Left lung (tissue), 4 donors: ENCODE measurements at regions not wholly inside any gene's neighbourhood (a gene's known extent, or its start where the extent isn't known, plus 50 kb on each side); places are given as distances from the start of the nearest gene placed in this dataset.

Experiments used
- ATAC-seq: fragments of 200-7000 bp; cut with Tn5 transposase; one replicate; pipeline ENCODE4 v1.9.1; 2020; ENCODE audit warnings: moderate library complexity
- DNase-seq, 4 donors: peaks; one replicate each; pipeline ENCODE4 v3.0.0-alpha.2; 2013 to 2020
- H3K27ac ChIP-seq, 2 donors: fragments of 200-600 bp; sonication (generic) in 1 of 2; one replicate each; pipeline versions ENCODE4 v1.5.0 to v1.8.0; 2020 to 2021
- H3K27me3 ChIP-seq, 2 donors: fragments of 200-600 bp; sonication (generic) in 1 of 2; one replicate each; pipeline versions ENCODE4 v1.5.0 to v1.8.0; 2020 to 2021
- H3K36me3 ChIP-seq, 2 donors: fragments of 200-600 bp; sonication (generic) in 1 of 2; one replicate each; pipeline versions ENCODE4 v1.5.0 to v1.8.0; 2020 to 2021
- H3K4me1 ChIP-seq, 2 donors: fragments of 200-600 bp; one replicate each; pipeline ENCODE4 v1.8.0; 2021
- H3K4me3 ChIP-seq, 2 donors: fragments of 200-600 bp; sonication (generic) in 1 of 2; one replicate each; pipeline versions ENCODE4 v1.5.0 to v1.8.0; 2020 to 2021; ENCODE audit warnings: mild to moderate bottlenecking in 1 of 2
- H3K9me3 ChIP-seq, 2 donors: fragments of 200-600 bp; sonication (generic) in 1 of 2; one replicate each; pipeline versions ENCODE4 v1.5.0 to v1.8.0; 2020 to 2021
- intact Hi-C, 2 donors: fragments of 100-400 bp; cut with DNase I; formaldehyde crosslinking; loops; one replicate each; pipeline versions ENCODE4 v1.11.2 to v1.14.2; 2022
- TF ChIP-seq, protein P1 (sequence below), 2 donors: fragments of 200-600 bp; sonication (generic) in 1 of 2; IDR thresholded peaks; one replicate each; pipeline versions ENCODE4 v1.5.0 to v1.8.0; 2021; ENCODE audit warnings: antibody characterized with exemption in 2 of 2
- donor health status: DM: no; HTN: yes; CAD: no.
- donor health status: DM: no; HTN: no; CAD: no.

DNA sequence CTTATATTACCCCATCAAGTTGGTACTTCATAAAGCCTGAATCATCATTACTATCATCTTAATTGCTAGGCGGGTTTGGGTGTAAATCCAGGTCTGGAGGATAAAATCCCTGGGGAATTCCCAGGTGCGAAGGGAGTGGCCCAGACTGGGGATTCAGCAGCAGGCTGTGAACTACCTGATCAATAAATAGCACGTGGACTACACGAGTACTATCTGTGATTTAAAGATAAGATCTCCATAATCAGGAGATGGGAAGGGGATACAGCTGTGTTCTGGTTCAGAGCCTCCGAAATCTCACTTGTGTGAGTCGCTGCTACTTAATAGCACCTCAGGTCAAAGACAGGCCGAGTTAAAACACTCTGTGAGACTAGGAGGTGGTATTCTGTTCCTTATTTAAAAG is 512.6 kb upstream of the ZFHX3 start:
- H3K4me3 ChIP-seq = no peak overlapping the region
- ATAC-seq (no peak), DNase-seq (no peak)
- H3K4me1 ChIP-seq = no peaks in the 10 kb centered on the region
- intact Hi-C loops = no loop called here
- TF ChIP-seq, protein P1, sequence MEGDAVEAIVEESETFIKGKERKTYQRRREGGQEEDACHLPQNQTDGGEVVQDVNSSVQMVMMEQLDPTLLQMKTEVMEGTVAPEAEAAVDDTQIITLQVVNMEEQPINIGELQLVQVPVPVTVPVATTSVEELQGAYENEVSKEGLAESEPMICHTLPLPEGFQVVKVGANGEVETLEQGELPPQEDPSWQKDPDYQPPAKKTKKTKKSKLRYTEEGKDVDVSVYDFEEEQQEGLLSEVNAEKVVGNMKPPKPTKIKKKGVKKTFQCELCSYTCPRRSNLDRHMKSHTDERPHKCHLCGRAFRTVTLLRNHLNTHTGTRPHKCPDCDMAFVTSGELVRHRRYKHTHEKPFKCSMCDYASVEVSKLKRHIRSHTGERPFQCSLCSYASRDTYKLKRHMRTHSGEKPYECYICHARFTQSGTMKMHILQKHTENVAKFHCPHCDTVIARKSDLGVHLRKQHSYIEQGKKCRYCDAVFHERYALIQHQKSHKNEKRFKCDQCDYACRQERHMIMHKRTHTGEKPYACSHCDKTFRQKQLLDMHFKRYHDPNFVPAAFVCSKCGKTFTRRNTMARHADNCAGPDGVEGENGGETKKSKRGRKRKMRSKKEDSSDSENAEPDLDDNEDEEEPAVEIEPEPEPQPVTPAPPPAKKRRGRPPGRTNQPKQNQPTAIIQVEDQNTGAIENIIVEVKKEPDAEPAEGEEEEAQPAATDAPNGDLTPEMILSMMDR (IDR thresholded peaks at IDR 0.05) = no peak
- H3K27me3 ChIP-seq = peaks cover 0 to 2% of the 10 kb centered on the region in 2 donors
- no peaks in the 10 kb centered on the region for H3K36me3 ChIP-seq
- H3K9me3 ChIP-seq = no peaks in the 10 kb centered on the region
- H3K27ac ChIP-seq = no peak overlapping the region

DNA sequence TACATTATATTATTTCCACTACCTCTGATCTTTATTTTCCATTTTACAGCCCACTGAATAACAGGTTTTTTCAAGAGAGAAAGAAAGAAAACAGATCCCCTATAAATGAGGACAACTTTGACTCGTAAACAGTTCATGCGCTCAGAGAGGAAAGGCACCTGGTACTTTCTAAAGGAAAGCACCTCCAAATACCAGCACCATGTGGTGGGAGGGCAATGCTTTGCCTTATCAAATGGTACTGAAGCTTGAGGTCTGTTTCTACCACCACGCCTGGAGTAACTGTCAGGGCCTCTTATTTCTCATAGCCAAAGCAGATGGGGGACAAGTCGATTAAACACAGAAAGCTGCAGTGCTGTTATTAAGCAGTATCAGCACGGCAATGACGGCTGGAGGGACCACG is 510.3 kb upstream of the ZFHX3 start:
- Histone ChIP-seq H3K9me3 (no peaks in the 10 kb centered on the region), H3K27ac (no peak overlapping the region), H3K27me3 (no peaks in the 10 kb centered on the region), H3K4me1 (no peaks in the 10 kb centered on the region), H3K4me3 (no peak overlapping the region), H3K36me3 (no peaks in the 10 kb centered on the region)
- TF ChIP-seq, protein P1 (IDR thresholded peaks at IDR 0.05) = no peak
- no peak for ATAC-seq
- intact Hi-C loops = no loop called here
- no peak for DNase-seq

DNA sequence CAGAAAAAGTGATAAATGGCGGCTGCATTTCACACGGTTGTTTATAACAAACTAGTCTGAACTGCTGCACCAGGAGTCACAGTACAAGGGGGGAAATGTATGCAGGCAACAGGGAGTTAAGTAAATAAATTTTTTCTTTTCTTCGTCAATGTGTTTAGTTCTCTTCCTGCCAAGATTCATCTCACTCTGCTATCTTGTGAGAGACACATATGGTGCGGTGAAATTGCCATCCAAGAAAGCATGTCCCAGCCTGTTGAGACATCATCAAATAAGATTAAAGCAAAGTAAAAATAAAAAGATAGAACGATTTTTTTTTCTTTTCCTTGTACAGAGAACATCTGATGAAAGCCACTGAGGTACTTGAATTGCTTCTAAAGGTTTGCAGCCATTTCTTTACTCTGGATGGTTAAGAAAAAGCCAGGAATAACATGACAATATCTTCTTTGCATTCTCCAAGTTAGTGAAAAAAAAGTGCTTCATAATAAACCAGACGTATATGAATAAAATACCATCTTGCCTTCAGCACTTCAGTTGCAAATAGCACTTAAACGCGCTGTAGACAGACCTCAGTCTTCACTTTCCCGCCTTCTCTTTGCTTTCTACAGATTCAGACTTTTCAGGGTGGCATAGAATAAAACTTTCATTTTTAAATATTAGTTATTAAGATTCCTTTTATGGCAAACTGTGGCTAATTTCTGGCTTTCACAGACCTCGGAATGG is 506.2 kb upstream of the ZFHX3 start:
- no peaks in the 10 kb centered on the region for H3K4me1 ChIP-seq
- intact Hi-C loops = no loop called here
- H3K9me3 ChIP-seq = no peaks in the 10 kb centered on the region
- TF ChIP-seq, protein P1 (IDR thresholded peaks at IDR 0.05) = no peak
- H3K4me3 ChIP-seq = no peak overlapping the region
- ATAC-seq = no peak
- peak in 1 of 4 donors; percentile 49 for DNase-seq
- no peaks in the 10 kb centered on the region for H3K36me3 ChIP-seq
- no peak overlapping the region for H3K27ac ChIP-seq
- peaks cover 3 to 20% of the 10 kb centered on the region in 2 donors for H3K27me3 ChIP-seq

DNA sequence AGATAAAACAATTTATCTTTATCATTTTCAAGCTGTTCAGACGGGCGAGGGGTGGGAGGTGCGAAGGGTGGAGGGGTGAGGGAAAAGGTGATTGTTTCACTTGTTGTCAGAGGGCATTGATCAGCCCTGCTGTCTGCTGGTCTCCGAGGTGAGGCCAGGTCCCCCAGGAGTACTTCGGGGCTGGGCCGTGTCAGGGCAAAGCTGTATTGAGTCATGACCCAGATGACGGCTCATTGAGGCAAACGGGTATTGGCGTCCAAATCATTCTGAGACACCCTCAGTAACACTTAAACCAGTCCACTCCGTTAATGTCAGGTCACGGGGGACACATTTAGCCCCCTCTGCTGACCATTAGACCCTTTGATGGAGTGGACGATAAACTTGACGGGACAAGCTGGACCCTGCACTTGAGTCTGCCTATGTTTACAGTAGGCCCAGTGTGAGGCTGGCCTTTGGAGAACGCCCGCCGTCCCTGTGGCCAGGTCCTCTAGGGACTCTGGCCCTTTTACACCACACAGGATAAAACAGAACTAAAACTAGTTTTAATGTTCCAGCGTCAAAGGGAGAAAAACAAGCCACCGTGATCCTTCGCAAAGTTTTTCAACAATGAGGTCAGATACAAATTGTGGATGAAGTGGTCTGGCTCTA is 502.2 kb upstream of the ZFHX3 start:
- no peaks in the 10 kb centered on the region for H3K4me1 ChIP-seq
- TF ChIP-seq, protein P1 (IDR thresholded peaks at IDR 0.05) = no peak
- no peaks in the 10 kb centered on the region for H3K36me3 ChIP-seq
- no peaks in the 10 kb centered on the region for H3K9me3 ChIP-seq
- intact Hi-C loops = no loop called here
- H3K4me3 ChIP-seq = no peak overlapping the region
- DNase-seq (no peak), ATAC-seq (no peak)
- H3K27me3 ChIP-seq = peaks cover 14 to 60% of the 10 kb centered on the region in 2 donors
- no peak overlapping the region for H3K27ac ChIP-seq

DNA sequence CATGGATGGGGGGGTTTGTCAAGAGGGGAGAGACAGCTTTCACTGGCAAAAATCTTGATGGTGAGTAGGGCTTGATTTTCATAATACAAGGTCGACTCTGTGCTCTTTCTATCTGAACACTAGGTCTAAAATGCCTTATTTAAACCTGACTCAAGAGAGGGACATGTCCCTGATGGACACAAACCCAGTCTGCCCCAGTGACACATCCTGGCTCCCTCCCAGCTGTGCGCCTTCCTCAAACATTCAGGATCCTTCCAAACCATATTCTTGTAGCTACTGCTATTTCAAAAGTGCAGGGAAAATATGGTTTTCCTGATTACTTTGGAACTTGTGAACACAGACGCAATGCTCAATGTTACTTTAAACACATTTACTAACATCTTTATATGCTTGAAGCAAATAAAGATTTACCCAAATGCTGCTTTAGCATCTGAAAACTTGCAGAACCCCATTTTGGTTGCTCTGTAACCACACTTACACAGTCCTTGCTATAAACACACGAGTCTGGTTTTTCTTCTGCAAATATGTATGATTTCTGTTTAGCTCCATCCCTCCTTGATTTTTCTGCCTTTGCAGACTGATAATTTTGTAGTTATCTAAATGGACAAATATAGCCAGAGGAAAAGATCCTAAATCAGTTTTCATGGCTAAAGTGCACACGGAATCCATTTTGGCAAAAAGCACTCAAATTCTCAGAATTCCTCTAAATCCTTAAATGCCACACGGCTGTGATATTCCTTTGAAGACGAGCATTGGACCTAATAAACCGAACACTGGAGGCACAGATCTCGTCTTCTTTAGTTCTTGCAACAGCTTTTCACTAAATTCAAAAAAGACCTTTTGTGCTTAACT is 499.9 kb upstream of the ZFHX3 start:
- intact Hi-C loops = no loop called here
- H3K27me3 ChIP-seq = peaks cover 14 to 83% of the 10 kb centered on the region in 2 donors

More for the DNA sequence above, 499.9 kb upstream of the ZFHX3 start:
- no peaks in the 10 kb centered on the region for H3K9me3 ChIP-seq
- no peaks in the 10 kb centered on the region for H3K4me1 ChIP-seq
- TF ChIP-seq, protein P1 (IDR thresholded peaks at IDR 0.05) = no peak
- no peaks in the 10 kb centered on the region for H3K36me3 ChIP-seq
- H3K4me3 ChIP-seq = no peak overlapping the region
- no peak for ATAC-seq
- DNase-seq = no peak
- H3K27ac ChIP-seq = no peak overlapping the region
